Right lobe of liver (tissue), 4 donors: ENCODE measurements at regions not wholly inside any gene's neighbourhood (a gene's known extent, or its start where the extent isn't known, plus 50 kb on each side); places are given as distances from the start of the nearest gene placed in this dataset.

Source experiments
- CTCF ChIP-seq, 4 donors: fragments of 200-600 bp in 3 of 4; fragments of 450-650 bp in 1 of 4; IDR thresholded peaks; one replicate each; pipeline versions ENCODE4 v1.5.1 to v1.8.0; 2016 to 2022; ENCODE audit warnings: antibody characterized with exemption in 4 of 4, mild to moderate bottlenecking in 2 of 4
- POLR2A ChIP-seq: fragments of 450-650 bp; IDR thresholded peaks from one replicate; pipeline ENCODE4 v1.6.1; 2017; ENCODE audit warnings: antibody characterized with exemption, mild to moderate bottlenecking
- donor health status: DM: no; HTN: no; CAD: no.
- donor health status: DM: no; HTN: no; CAD: no.
- donor health status: DM: no; HTN: yes; CAD: no.

GRCh38 chr18:46337271-46337670 is 233.1 kb downstream of the HAUS1 start:
- TF ChIP-seq POLR2A (no peak), CTCF (IDR thresholded peaks at IDR 0.05) (no peak)
